GM12801 (cell line): ENCODE measurements at regions not wholly inside any gene's neighbourhood (a gene's known extent, or its start where the extent isn't known, plus 50 kb on each side); places are given as distances from the start of the nearest gene placed in this dataset.

Experiments used
- TF ChIP-seq, protein P1 (sequence below): IDR thresholded peaks from one replicate; pipeline ENCODE4 v1.5.1; 2011; ENCODE audit warnings: control low read depth; ENCODE audit not compliant: insufficient read length; ENCODE audit errors: extremely low read depth

DNA sequence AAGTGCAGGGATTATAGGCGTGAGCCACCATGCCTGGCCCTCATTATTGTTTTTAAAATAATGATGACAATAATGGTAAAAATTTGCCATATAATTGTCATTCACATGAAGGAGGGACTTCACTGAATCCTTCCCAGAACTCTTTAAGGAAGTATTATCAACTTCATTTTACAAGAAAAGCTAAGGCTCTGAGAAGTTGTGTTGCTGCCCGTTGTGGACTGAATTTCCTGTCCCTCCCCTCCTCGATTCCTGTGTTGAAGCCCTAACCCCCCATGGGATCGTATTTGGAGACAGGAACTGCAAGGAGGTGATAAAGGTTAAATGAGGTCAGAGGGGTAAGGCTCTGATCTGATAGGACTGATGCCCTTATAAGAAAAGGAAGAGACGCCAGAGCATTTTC, 458.0 kb downstream of the HAPSTR1 start:
- TF ChIP-seq, protein P1, sequence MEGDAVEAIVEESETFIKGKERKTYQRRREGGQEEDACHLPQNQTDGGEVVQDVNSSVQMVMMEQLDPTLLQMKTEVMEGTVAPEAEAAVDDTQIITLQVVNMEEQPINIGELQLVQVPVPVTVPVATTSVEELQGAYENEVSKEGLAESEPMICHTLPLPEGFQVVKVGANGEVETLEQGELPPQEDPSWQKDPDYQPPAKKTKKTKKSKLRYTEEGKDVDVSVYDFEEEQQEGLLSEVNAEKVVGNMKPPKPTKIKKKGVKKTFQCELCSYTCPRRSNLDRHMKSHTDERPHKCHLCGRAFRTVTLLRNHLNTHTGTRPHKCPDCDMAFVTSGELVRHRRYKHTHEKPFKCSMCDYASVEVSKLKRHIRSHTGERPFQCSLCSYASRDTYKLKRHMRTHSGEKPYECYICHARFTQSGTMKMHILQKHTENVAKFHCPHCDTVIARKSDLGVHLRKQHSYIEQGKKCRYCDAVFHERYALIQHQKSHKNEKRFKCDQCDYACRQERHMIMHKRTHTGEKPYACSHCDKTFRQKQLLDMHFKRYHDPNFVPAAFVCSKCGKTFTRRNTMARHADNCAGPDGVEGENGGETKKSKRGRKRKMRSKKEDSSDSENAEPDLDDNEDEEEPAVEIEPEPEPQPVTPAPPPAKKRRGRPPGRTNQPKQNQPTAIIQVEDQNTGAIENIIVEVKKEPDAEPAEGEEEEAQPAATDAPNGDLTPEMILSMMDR = no peak

DNA sequence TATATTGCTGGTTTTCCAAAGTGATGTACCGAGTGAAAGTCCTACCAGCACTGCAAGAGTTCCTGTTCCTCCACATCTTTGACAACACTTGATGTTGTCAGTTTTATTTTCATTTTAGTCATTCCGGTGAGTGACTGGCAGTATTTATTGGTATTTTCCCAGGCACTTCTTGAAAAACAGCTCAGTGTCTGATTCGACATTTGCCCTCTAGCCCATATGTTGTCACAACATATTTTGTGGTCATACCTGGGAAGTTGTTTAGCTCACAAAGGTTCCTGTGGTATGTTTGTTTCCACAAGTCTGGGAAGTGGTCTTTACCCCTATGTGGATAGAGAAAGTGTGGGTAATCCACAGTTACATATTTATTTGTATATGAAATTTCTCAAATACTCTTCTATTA, 463.6 kb downstream of the HAPSTR1 start:
- TF ChIP-seq, protein P1 = no peak

DNA sequence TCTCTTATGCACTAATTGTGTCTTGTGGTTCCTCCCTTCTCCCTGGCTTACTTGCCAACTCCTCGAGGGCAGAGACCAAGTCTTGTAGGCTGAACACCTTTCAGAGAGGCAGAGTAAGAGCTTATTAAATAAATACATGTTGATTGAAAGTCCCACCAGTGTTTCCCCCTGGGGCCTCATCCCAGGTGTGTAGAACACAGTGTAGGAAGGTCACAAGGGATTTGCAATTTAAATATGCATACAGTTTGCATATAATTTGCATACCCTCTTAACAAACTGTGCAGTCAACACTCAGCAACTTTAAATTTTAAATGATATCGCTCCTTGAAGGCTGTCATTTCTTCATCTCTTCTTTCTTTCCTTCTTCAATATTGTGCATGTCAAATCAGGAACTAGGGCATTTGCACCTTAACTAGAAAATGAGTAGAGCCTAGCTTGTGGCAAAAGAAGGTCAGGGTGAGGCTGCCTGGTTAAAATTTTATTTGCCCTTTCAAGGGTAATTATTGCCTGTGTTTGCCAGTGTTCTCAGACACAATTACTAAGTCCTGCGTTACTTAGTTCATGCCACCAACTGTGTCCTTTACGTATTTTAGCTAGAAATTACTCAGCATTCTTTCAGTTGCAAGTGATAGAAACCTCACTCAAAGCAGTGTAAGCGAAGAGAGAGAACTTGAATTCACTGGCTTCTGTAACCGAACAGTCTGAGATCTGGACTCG, 465.7 kb downstream of the HAPSTR1 start:
- TF ChIP-seq, protein P1 = no peak

DNA sequence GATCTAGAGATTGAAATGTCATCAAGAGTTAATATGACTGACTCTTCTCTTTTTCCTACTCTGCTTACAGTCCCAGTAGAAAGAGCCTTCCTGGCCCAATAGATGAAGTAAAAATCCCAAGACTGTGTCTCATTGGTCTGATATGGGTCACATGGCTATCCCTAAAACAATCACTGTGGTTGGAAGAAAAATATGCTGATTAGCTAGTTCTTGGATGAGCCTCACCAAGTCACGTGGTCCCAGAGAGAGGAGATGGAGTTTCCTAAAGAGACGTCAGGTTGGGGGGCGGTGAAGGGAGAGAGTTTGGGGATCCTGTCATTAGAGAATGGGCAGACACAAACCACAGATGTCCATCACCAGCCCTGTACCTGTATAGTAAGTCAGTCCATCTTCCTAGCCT, 466.3 kb downstream of the HAPSTR1 start:
- TF ChIP-seq, protein P1 = no peak

DNA sequence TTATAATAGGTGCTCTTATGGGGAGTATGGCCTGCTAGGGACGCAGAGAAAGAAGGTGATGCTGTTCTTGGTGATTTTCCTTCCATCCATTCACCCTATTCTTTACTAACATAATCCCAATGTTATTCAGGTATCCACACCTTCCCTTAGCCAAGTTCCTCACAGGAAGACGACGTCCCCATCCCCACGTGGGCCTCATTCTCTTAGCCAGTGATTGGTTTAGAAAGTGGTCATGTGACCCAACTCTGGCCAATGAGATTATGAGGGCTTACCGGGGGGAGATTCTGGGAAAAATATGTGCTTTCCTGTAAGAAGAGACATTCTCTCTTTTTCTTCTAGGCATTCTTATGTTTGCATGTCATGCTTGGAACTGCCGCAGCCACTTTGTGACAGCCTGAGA, 474.7 kb downstream of the HAPSTR1 start:
- TF ChIP-seq, protein P1 = no peak

DNA sequence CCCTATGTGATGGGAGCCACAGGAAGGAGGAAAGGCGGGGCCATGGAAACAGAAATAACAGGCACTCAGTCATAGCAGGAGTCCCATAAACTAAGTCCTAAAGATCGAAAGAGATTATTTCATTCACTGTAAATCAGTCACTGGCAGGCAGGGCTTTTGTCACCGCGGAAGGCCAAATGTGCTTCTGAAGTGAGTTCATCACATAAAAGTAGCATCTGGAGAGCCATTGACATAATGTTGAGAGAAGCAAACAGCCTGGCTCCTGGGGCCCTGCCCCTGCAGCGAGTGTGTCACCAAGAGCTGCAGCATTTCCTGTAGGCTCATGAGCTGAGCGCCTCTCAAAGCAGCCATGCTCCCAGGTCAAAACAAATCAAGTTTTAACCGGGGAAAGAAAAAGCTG, 476.2 kb downstream of the HAPSTR1 start:
- TF ChIP-seq, protein P1 = no peak

DNA sequence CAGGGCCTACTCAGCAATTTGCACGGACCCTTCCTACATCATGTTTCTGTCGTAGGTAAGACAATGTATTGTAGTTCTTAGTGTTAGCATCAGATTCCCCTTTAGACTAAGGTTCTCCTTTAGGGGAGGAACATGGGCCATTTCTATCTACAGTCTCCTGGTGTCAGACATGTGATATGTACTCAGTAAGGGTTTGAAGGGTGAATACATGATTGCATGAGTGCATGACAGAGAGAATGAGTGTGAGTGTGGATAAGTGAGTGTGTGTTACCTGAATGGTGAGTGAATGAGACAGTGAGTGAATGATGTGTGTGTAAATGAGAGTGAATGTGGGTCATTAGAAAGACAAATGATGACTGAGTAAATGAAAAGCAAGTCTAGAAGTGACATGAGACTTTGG, 476.8 kb downstream of the HAPSTR1 start:
- TF ChIP-seq, protein P1 = no peak

DNA sequence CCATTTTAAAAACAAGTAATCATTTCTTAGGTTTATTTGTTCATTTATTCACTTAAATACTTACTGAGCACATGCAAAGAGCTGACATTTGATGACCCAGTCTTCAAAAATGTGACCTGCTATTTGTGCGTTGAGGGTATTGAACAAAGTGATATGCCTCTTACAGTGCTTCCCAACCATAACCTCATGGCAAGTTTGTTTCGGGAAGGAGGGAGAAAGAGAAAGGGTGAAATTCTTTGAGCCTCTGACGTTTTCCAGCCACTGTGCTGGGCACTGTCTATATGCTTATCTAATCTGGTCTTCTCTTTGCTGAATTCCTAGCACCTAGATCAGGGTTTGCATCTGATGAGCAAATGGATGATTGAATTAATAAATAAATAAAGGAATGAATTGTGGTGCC, 479.1 kb downstream of the HAPSTR1 start:
- TF ChIP-seq, protein P1 = no peak
